ENCODE measurements at regions not wholly inside any gene's neighbourhood (a gene's known extent, or its start where the extent isn't known, plus 50 kb on each side); places are given as distances from the start of the nearest gene placed in this dataset.

DNA sequence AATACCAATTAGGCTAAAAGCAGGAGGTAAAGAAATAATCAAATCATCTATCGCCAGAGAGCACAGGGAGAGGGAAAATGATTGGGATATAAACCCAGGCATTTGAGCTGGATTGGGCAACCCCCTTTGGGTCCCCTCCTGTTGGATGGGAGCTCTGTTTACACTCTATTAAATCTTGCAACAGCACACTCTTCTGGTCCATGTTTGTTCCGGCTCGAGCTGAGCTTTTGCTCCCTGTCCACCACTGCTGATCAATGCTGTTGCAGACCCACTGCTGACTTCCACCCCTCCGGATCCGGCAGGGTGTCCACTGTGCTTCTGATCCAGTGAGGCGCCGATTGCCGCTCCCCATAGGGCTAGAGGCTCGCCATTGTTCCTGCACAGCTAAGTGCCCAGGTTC is 493.8 kb downstream of the MATN1 start:
- DNase-seq (no peak), ATAC-seq (no peak)
- intact Hi-C loops (cut with DNase I) = no loop called here
- Histone ChIP-seq H3K27ac (no peak overlapping the region), H3K4me3 (no peak overlapping the region), H3K27me3 (peaks cover 0 to 34% (median 0%) of the 10 kb centered on the region in 7 donors), H3K4me1 (no peaks in the 10 kb centered on the region), H3K36me3 (no peaks in the 10 kb centered on the region), H3K9me3 (no peaks in the 10 kb centered on the region)
- TF ChIP-seq, protein P1, sequence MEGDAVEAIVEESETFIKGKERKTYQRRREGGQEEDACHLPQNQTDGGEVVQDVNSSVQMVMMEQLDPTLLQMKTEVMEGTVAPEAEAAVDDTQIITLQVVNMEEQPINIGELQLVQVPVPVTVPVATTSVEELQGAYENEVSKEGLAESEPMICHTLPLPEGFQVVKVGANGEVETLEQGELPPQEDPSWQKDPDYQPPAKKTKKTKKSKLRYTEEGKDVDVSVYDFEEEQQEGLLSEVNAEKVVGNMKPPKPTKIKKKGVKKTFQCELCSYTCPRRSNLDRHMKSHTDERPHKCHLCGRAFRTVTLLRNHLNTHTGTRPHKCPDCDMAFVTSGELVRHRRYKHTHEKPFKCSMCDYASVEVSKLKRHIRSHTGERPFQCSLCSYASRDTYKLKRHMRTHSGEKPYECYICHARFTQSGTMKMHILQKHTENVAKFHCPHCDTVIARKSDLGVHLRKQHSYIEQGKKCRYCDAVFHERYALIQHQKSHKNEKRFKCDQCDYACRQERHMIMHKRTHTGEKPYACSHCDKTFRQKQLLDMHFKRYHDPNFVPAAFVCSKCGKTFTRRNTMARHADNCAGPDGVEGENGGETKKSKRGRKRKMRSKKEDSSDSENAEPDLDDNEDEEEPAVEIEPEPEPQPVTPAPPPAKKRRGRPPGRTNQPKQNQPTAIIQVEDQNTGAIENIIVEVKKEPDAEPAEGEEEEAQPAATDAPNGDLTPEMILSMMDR (IDR thresholded peaks at IDR 0.05) = no peak
- WGBS, 2 donors = 88 to 89% methylated on average over 9 of the region's 9 CpGs

DNA sequence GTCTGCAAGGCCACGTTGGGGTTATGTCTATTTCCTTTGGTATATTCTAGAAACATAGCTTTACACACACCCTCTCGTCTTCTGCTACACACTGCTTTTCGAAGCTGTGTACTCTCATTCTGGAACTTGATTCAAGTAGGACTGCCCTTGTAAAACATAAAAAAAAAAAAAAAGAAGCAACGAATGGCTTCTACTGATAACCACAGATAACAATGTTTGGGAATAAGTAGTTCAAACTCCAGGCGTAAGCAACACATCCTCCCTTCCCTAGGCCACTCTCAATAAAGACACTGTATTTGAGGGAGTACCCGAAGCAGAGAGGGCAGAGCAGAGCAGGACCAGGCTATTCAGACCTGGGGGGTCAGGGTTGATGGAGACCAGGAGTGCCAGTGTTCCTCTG is 496.7 kb downstream of the MATN1 start:
- intact Hi-C loops (cut with DNase I) = no loop called here
- WGBS, 2 donors = 46 to 57% methylated on average over 6 of the region's 6 CpGs
- Histone ChIP-seq H3K9me3 (no peaks in the 10 kb centered on the region), H3K4me1 (no peaks in the 10 kb centered on the region), H3K27ac (no peak overlapping the region), H3K27me3 (peaks cover 0 to 43% (median 11%) of the 10 kb centered on the region in 7 donors), H3K4me3 (no peak overlapping the region), H3K36me3 (no peaks in the 10 kb centered on the region)
- TF ChIP-seq, protein P1 (IDR thresholded peaks at IDR 0.05) = no peak
- DNase-seq = no peak
- no peak for ATAC-seq

GRCh38 chr1:30225357-30225756 is 498.0 kb downstream of the MATN1 start:
- H3K4me3 ChIP-seq = no peak overlapping the region
- intact Hi-C loops (cut with DNase I) = no loop called here
- DNase-seq = no peak
- H3K4me1 ChIP-seq = no peaks in the 10 kb centered on the region
- peaks cover 0 to 49% (median 11%) of the 10 kb centered on the region in 7 donors for H3K27me3 ChIP-seq
- WGBS, 2 donors = 65 to 78% methylated on average over 7 of the region's 7 CpGs
- TF ChIP-seq, protein P1 (IDR thresholded peaks at IDR 0.05) = no peak
- no peak for ATAC-seq
- H3K36me3 ChIP-seq = no peaks in the 10 kb centered on the region
- no peaks in the 10 kb centered on the region for H3K9me3 ChIP-seq
- no peak overlapping the region for H3K27ac ChIP-seq

DNA sequence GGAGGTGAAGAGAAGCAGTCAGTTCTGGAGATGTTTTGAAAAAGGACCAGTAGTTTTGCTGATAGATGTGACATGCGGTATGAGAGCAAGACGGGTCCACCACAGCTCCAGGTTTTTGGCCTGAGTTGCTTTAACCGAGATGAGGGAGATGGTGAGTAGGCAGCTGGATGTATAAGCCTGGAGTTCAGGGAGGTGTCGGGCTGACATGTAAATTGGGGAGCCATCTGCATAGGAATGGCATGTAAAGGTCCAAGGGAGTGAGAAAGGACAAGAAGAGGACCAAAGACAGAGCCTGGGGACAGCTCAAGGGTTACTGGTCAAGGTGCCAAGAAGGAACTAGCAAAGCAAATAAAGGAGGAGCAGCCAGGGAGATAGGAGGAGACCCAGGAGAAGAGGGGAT is 503.7 kb downstream of the MATN1 start:
- H3K27me3 ChIP-seq = peaks cover 0 to 41% (median 15%) of the 10 kb centered on the region in 7 donors
- H3K36me3 ChIP-seq = no peaks in the 10 kb centered on the region
- H3K4me3 ChIP-seq = no peak overlapping the region
- H3K4me1 ChIP-seq = no peaks in the 10 kb centered on the region
- no peak overlapping the region for H3K27ac ChIP-seq
- no peak for DNase-seq
- H3K9me3 ChIP-seq = no peaks in the 10 kb centered on the region
- ATAC-seq = no peak
- TF ChIP-seq, protein P1 (IDR thresholded peaks at IDR 0.05) = no peak
- intact Hi-C loops (cut with DNase I) = no loop called here
- 63 to 82% methylated on average over 4 of the region's 4 CpGs for WGBS, 2 donors

All from heart right ventricle (tissue), 16 donors.